ENCODE measurements at regions not wholly inside any gene's neighbourhood (a gene's known extent, or its start where the extent isn't known, plus 50 kb on each side); places are given as distances from the start of the nearest gene placed in this dataset.

GRCh38 chr7:155868955-155869783, 56.9 kb upstream of the SHH start:
- DNase-seq (ENCODE audit: low spot score): no peak

GRCh38 chr7:155867734-155868400, 55.6 kb upstream of the SHH start:
- DNase-seq (ENCODE audit: low spot score): no peak

GRCh38 chr7:155867280-155867679, 55.0 kb upstream of the SHH start:
- no peak for DNase-seq (ENCODE audit: low spot score)

GRCh38 chr7:155865830-155866525, 53.7 kb upstream of the SHH start:
- DNase-seq (ENCODE audit: low spot score): no peak

- DNase-seq (ENCODE audit: low spot score): no peak
Observed at GRCh38 chr7:155864991-155865690, 52.9 kb upstream of the SHH start.

- DNase-seq (ENCODE audit: low spot score): no peak
Observed at GRCh38 chr7:155864271-155864985, 52.2 kb upstream of the SHH start.

- no peak for DNase-seq (ENCODE audit: low spot score)
Observed at GRCh38 chr7:155863721-155864151, 51.5 kb upstream of the SHH start.

GRCh38 chr7:155862123-155862892, 50.0 kb upstream of the SHH start:
- no peak for DNase-seq (ENCODE audit: low spot score)

All from activated CD4-positive, alpha-beta T cell treated with anti-CD3 and anti-CD28 coated beads, Interleukin-2, Interleukin-4, amounts not matched to agents 100 ng/mL and 50 ng/mL, durations not matched to agents 16 hours and 8 hours (primary cell).